MCF 10A (cell line): ENCODE measurements at regions not wholly inside any gene's neighbourhood (a gene's known extent, or its start where the extent isn't known, plus 50 kb on each side); places are given as distances from the start of the nearest gene placed in this dataset.
A peak's percentile ranks its signal among the peaks of the same experiment; 100 is the strongest.

Source experiments
- BruUV-seq: library from RNA; stranded (reverse); fragments of 400-500 nt; replicated peaks from 2 replicates; lab custom pipeline; 2021; lab: Mats Ljungman, UMichigan
- CTCF ChIA-PET: fragments of 300-600 bp; sonication (Branson Sonifier 250); formaldehyde crosslinking; extraction: SDS; loops from one replicate; lab custom pipeline; 2021; ENCODE audit warnings: antibody characterized with exemption, inconsistent platforms; lab: Yijun Ruan, JAX
- POLR2A ChIA-PET: fragments of 300-600, 350-650 bp; sonication (Branson Sonifier 250); formaldehyde crosslinking; extraction: SDS; loops from one replicate; lab custom pipeline; 2020; ENCODE audit warnings: antibody characterized with exemption, inconsistent platforms; lab: Yijun Ruan, JAX
- DNase-seq: peaks from one replicate; pipeline ENCODE4 v3.0.0-alpha.2; 2018; ENCODE audit not compliant: unreplicated experiment
- H3K27ac Mint-ChIP-seq: one replicate; pipeline ENCODE4 v1.8.0; 2022; ENCODE audit warnings: mild to moderate bottlenecking, low read depth, mixed read lengths; ENCODE audit not compliant: unreplicated experiment
- H3K27me3 Mint-ChIP-seq: one replicate; pipeline ENCODE4 v1.8.0; 2022; ENCODE audit warnings: mixed read lengths; ENCODE audit not compliant: insufficient read depth, unreplicated experiment
- H3K36me3 Mint-ChIP-seq: one replicate; pipeline ENCODE4 v1.8.0; 2022; ENCODE audit warnings: mild to moderate bottlenecking, moderate library complexity, mixed read lengths; ENCODE audit not compliant: insufficient read depth, unreplicated experiment
- H3K4me1 Mint-ChIP-seq: one replicate; pipeline ENCODE4 v1.8.0; 2022; ENCODE audit warnings: mixed read lengths; ENCODE audit not compliant: insufficient read depth, unreplicated experiment
- H3K4me3 Mint-ChIP-seq: one replicate; pipeline ENCODE4 v1.8.0; 2022; ENCODE audit warnings: mild to moderate bottlenecking, moderate library complexity, mixed read lengths; ENCODE audit not compliant: unreplicated experiment
- H3K9me3 Mint-ChIP-seq: one replicate; pipeline ENCODE4 v1.8.0; 2022; ENCODE audit warnings: mixed read lengths; ENCODE audit not compliant: unreplicated experiment
- intact Hi-C: fragments of 100-400 bp; cut with micrococcal nuclease; formaldehyde crosslinking; loops from 2 replicates; pipeline ENCODE4 v1.14.1; 2022
- TF ChIP-seq, protein P1 (sequence below): fragments of 200-600 bp; IDR thresholded peaks from one replicate; pipeline ENCODE4 v1.8.0; 2022; ENCODE audit warnings: antibody characterized with exemption, mild to moderate bottlenecking; ENCODE audit not compliant: unreplicated experiment

DNA sequence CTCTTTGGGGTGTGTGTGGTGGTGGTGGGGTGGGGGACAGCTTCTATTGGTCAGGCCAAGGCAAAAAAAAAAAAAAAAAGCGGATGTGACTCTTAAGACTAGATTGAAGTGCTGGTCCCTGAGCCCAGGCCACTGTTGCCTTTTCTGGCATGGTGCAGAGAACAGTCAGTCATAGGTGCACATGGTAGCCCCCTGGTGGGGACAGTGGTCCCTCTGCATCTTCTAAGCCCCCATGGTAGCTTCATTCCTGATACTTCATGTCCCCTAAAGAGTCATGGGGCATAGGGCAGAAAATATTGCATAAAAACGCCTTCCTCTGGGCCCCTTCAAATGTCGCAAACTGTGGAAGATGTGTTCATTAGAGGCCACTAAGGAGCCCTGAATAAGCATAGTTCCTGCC, 371.8 kb downstream of the NPHP4 start:
- CTCF ChIA-PET: interaction anchor here (0.6 to 2.0 kb wide), 8 partner anchors 9 to 1679 kb away, joined by 3 to 18 read pairs (median 4); no protein-coding TSS in a partner anchor
- BruUV-seq: no TSS peak
- TF ChIP-seq, protein P1, sequence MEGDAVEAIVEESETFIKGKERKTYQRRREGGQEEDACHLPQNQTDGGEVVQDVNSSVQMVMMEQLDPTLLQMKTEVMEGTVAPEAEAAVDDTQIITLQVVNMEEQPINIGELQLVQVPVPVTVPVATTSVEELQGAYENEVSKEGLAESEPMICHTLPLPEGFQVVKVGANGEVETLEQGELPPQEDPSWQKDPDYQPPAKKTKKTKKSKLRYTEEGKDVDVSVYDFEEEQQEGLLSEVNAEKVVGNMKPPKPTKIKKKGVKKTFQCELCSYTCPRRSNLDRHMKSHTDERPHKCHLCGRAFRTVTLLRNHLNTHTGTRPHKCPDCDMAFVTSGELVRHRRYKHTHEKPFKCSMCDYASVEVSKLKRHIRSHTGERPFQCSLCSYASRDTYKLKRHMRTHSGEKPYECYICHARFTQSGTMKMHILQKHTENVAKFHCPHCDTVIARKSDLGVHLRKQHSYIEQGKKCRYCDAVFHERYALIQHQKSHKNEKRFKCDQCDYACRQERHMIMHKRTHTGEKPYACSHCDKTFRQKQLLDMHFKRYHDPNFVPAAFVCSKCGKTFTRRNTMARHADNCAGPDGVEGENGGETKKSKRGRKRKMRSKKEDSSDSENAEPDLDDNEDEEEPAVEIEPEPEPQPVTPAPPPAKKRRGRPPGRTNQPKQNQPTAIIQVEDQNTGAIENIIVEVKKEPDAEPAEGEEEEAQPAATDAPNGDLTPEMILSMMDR: no peak
- Mint-ChIP-seq H3K36me3 (peaks cover 5% of the 10 kb centered on the region), H3K27ac (no peak overlapping the region), H3K4me3 (no peak overlapping the region), H3K27me3 (peaks cover 16% of the 10 kb centered on the region), H3K9me3 (no peaks in the 10 kb centered on the region), H3K4me1 (peaks cover 24% of the 10 kb centered on the region)
- DNase-seq: no peak
- POLR2A ChIA-PET: interaction anchor here (1.2 to 1.9 kb wide), 2 partner anchors 9 to 23 kb away, joined by 3 to 10 read pairs; no protein-coding TSS in a partner anchor
- intact Hi-C loops: loop anchor here (5.0 kb wide), 2 partner anchors 333 to 1708 kb away; no protein-coding TSS in a partner anchor

DNA sequence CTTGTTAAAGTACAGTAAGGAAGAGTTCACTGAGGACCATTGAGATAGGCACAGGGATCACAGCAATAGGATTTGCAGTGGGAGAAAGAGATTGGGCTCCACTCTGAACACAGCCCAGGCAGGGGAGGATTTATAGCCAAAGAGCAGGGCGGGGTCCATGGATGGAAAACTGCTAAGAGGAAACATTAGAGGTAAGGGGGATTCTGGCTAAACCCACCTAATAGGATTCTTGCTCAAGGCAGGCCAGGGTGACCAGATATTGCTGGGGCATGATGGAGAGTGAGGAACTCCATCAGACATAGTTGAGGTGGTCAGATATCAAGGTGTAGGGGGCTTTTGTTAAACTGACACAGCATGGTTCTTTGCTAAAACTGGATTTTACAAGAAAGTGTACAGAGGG, 372.8 kb downstream of the NPHP4 start:
- no peak overlapping the region for H3K4me3 Mint-ChIP-seq
- no TSS peak for BruUV-seq
- peak overlapping the region; percentile 44 for H3K27ac Mint-ChIP-seq
- intact Hi-C loops: no loop called here
- H3K4me1 Mint-ChIP-seq: peaks cover 24% of the 10 kb centered on the region
- TF ChIP-seq, protein P1: no peak
- peaks cover 5% of the 10 kb centered on the region for H3K36me3 Mint-ChIP-seq
- no peaks in the 10 kb centered on the region for H3K9me3 Mint-ChIP-seq
- CTCF ChIA-PET: interaction anchor here (1.3 to 2.0 kb wide), 4 partner anchors 8 to 110 kb away, joined by 4 to 18 read pairs (median 10); no protein-coding TSS in a partner anchor
- DNase-seq: no peak
- POLR2A ChIA-PET: interaction anchor here (1.9 kb wide), 1 partner anchor 8 kb away, joined by 10 read pairs; no protein-coding TSS in a partner anchor
- peaks cover 16% of the 10 kb centered on the region for H3K27me3 Mint-ChIP-seq

DNA sequence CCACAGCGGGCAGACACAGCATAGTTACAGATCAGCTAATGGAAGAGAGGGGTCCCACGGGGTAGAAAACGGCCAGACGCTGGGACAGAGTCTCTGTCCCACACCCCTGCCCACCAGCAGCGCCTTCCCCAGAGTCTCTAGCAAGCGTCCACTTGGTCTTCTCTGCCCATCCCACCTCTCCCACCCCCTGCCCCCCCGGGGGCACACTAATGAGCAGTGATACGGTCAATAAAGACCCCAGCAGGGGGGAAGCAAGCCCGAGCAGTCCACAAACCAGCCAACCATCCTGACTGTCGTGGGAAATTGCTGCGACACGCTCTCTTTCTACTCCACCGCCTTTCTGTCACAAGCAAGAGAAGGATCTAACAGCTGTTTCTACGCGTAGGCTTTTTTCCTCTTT, 374.7 kb downstream of the NPHP4 start:
- no TSS peak for BruUV-seq

DNA sequence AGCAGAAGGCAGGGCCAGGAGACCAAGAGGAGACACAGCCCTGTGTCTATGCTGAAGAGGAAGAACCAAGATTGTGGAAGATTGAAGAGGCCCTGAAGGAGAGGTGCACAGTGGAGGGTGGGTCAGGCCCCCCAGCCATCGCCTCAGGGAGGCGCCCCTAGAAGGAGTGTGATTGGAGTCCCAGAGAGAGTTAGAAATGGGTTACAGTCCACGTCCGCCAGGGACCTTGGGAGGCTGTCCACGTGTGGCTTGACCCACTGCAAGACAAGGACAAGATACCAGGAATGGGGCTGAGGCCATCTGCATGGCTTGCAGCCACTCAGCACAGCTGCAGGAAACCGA, 375.1 kb downstream of the NPHP4 start:
- POLR2A ChIA-PET: no interaction called here
- no TSS peak for BruUV-seq
- intact Hi-C loops: no loop called here
- H3K9me3 Mint-ChIP-seq: no peaks in the 10 kb centered on the region
- no peak overlapping the region for H3K27ac Mint-ChIP-seq
- peaks cover 5% of the 10 kb centered on the region for H3K36me3 Mint-ChIP-seq
- no peak overlapping the region for H3K4me3 Mint-ChIP-seq
- DNase-seq: no peak
- peaks cover 12% of the 10 kb centered on the region for H3K4me1 Mint-ChIP-seq
- CTCF ChIA-PET: no interaction called here
- TF ChIP-seq, protein P1: no peak
- H3K27me3 Mint-ChIP-seq: peaks cover 16% of the 10 kb centered on the region

More for the DNA sequence above, 374.7 kb downstream of the NPHP4 start:
- Mint-ChIP-seq H3K4me3 (no peak overlapping the region), H3K27me3 (peaks cover 16% of the 10 kb centered on the region), H3K4me1 (peaks cover 12% of the 10 kb centered on the region), H3K36me3 (peaks cover 5% of the 10 kb centered on the region), H3K9me3 (no peaks in the 10 kb centered on the region), H3K27ac (no peak overlapping the region)
- TF ChIP-seq, protein P1: no peak
- intact Hi-C loops: no loop called here
- CTCF ChIA-PET: interaction anchor here (0.9 kb wide), 1 partner anchor 103 kb away, joined by 3 read pairs; no protein-coding TSS in a partner anchor
- DNase-seq: no peak
- POLR2A ChIA-PET: no interaction called here
